DMS79 treated with DMSO at 0.1 percent for 48 hours (cell line): ENCODE measurements at regions not wholly inside any gene's neighbourhood (a gene's known extent, or its start where the extent isn't known, plus 50 kb on each side); places are given as distances from the start of the nearest gene placed in this dataset.
A peak's percentile ranks its signal among the peaks of the same experiment; 100 is the strongest.

Experiments used
- DNase-seq: peaks from one replicate; lab custom pipeline; 2025; lab: John Stamatoyannopoulos, UW

DNA sequence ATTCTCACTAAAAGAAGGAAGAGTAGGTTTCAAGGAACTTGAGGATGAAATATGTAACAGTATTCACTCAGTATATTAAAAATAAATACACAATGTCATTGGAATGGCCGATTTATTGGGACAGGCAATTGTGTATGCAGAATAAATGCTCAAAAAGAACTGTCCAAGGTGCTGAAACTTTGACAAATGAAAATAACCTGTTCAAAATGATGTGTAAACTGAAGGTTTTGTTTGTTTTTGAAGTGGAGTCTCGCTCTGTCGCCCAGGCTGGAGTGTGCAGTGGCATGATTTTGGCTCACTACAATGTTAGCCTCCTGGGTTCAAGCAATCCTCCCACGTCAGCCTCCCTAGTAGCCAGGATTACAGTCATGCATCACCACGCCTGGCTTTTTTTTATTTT is 318.7 kb upstream of the RBFOX1 start:
- no peak for DNase-seq

DNA sequence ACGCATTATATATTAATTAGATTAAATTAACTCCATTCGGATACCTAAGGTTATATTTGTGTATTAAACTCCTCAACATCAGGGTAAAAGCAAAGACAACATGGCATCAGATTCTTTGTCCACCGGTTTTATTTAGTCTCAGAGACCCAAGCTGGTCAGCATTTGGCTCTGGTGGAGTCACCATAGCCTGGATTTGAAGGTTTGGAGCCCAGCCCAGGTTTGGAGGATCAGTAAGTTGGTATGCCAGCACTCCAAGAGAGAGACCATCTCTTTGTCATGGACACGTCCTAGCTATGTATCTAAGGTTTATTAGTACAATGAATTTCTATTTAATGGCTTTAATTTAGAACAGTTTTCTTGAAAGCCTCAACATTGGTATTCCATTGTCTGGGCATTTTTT is 328.4 kb upstream of the RBFOX1 start:
- no peak for DNase-seq

DNA sequence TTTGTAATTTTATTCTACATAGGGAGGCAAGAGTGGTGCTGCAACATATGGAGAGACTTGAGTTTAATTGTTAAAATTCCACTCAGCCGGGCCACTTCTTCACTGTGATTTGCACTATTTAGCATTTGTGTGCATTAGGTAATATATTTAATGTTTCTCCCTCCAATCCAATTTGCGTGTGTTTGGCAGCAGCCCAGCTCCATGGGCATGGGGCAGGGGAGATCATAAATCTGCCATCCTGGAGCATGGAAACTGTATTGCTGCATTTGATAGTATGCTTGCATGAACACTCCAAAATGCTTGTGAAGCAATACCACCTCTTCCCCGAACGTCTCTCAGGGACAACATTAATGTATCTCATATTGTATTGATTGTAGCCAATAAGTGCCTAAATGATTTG is 339.1 kb upstream of the RBFOX1 start:
- DNase-seq, result peak; percentile 78

DNA sequence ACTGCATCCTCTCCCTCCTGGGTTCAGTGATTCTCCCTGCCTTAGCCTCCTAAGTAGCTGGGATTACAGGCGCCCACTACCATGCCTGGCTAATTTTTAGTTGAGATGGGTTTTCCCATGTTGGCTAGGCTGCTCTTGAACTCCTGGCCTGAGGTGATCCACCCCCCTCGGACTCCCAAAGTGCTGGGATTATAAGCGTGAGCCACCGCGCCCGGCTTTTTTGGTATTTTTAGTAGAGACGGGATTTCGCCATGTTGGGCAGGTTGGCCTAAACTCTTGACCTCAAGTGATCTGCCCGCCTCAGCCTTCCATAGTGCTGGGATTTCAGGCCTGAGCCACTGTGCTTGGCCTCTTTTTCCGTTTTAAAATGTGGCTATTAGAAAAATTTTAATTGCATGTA is 343.8 kb upstream of the RBFOX1 start:
- no peak for DNase-seq

DNA sequence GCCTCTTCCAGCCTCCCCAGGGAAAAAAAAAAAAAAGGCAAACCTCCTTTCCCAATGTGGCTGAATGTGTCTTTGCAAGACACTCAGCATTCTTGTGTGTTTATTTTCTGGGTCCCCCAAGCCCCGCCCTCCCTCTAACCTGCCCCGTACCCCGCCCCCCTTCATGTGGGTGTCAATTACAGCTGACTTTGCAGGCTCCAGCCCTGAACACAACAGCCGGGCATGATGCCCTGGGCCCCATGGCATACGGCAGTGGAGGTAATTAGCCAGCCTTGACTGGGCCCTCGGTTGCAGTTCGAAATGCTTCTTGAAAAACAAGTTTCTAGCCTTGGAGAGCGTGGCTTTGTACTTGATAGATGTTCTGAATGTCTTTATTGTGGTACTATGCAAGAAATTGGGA is 354.7 kb upstream of the RBFOX1 start:
- DNase-seq, result no peak

DNA sequence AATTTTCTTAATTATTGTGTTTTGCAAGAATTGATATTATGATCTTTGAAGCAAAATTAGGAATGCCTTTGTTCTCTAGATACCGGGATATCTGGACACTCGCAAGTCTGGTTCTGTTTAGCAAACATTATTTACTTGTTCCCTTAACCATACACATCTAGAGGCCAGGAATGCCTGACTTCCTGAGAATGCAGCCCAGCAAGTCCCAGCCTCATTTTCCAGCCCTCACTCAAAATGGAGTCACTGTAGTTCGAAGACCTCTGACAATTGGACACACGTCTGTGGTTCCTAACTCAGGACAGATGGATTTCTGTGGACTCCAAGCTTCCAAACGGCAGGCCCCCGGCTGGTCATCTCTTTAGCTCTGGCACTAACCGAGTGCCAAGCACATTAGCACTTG is 355.4 kb upstream of the RBFOX1 start:
- DNase-seq, result no peak

DNA sequence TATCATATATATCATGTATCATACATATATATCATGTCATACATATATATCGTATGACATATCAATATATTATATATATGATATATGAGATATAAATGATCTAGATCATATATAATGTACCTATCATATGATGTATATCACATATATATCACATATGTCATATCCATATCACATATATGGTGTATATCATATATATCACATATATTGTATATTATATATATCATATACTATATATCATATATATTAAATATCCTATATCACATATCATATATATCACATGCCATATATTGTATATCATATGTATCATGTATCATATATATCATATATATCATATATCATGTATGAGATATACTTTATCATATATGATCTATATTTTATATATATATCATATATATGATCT is 355.9 kb upstream of the RBFOX1 start:
- DNase-seq, result no peak

DNA sequence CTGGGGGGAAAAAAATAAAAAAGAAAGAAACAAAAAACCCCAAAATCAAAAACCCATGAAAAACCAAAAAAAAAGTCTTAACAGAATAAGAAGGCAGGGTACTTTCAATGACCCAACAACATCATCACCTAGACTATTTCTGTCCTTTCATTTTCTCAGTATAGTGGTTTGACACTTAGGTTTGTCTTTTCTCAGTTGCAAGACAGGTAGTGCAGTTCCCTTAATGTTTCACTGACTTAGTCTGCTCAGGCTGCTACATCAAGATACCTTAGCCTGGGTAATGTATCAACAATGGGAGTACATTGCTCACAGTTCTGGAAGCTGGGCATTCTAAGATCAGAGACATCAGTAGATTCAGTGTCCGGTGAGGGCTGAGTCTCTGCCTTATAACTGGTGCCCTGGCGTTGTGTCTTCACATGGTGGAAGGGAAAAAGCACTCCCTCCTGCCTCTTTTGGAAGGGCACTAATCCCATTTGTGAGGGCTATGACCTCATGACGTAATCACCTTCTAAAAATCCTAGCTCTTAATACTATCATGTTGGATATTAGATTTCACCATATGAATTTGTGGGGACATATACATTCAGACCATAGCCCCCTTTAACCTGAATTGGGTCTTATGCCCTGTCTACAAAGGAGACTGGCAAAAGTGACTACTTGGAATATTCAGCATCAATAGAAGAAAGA is 362.3 kb upstream of the RBFOX1 start:
- no peak for DNase-seq

DNA sequence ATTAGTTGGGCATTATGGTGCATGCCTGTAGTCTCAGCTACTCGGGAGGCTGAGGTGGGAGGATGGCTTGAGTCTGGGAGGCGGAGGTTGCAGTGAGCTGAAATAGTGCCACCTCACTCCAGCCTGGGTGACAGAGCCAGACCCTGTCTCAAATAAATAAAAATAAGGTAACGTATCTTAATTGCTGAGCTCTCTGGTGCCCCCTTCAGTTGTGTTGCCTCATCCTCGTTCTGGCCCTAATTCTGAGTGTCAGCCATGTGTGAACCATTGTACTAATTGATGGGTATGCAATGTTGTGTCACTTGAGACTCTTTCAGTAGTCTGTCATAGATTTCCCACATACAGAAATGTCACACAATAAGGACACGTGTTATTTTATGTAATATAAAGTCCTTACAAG is 363.1 kb upstream of the RBFOX1 start:
- DNase-seq, result no peak

DNA sequence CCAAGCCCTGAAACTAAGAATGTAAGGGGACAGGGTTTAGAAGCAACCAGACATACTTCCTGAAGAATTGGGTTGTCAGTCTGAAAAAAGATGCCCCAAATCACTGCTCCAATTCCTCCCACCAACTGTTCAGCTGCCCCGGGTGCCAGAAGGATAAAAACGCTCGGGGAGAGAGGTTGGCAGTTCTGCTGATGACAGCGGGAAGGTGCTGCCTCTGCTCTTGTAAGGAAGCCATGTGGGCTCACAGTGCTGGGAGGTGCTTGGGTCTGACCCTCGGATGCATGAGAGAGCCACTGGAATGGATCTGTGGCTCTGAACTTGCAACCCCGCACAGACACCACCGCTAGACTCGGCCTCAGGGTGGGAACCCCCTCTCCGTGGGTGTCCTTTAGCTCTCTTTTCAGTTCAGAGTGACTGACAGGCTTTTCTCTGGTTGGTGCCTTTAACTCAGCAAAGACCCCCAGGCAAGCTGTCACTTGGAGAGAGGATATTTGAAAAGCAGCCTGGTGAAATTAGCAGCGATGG is 364.8 kb upstream of the RBFOX1 start:
- peak; percentile 5 for DNase-seq

DNA sequence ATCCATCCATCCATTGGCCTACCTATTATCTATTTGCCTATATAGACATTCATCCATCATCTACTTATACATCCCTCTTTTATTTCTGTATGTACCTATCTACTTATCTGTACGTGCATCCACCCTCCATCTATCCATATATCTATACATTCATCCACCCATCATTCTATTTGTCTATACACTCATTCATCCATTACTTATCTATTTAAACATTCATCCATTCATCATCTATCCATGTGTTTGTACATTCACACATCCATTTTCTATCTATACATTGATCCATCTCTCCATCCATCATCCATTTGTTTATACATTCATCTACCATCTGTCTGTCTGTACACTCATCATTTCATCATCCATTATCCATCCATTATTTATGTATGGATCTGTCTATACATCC is 365.7 kb upstream of the RBFOX1 start:
- DNase-seq, result no peak

DNA sequence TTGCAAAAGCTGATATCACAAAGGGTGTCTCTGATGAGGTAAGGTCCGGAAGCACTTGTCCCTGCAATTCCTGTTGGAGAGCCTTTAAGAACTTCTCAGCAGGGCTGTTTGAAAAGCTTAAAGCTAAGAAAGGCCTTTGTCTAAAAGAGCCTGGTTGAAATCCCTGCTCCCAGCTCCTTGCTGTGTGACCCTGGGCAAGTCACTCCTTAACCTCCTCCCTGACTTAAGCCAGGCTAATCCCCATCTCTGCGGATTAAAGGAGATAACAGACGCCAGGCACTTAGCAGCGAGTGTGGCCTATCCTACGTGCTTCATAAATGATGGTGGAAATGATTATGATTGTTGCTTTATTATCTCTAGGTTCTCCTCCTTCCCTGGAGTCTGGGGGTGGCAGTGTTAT is 368.0 kb upstream of the RBFOX1 start:
- DNase-seq, result no peak

DNA sequence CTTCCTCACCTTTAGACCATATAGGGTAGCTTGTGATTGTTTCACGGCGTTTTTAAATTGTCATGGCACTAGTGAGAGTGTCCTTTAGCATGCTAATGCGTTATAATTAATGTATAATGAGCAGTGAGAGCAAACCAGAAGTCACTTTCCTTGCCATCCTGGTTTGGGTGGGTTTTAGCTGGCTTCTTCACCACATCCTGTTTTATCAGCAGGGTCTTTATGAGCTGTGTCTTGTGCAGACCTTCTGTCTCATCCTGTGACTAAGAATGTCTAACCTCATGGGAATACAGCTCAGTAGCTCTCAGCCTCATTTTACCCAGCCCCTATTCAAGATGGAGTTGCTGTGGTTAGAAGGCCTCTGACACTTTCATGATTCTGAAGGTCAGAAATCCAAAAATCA is 370.9 kb upstream of the RBFOX1 start:
- DNase-seq, result no peak

DNA sequence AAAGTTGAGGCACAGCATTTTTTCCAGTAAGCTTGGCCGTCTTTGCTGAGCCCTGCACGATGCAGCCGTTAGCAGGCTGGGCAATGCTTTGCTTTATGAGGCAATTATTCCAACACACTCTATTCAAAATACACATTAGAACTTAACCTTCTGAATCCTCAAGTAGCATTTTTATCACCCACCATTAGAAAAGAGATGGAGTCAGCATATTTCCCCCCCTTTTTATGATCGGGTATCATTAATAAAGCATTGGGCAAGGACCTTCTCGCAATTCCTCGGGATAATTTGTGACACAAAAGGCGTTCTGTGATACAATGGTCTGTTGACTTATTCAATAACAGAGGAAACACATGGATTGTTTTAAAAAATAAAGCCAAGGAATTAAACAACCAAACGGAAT is 374.5 kb upstream of the RBFOX1 start:
- DNase-seq, result no peak

DNA sequence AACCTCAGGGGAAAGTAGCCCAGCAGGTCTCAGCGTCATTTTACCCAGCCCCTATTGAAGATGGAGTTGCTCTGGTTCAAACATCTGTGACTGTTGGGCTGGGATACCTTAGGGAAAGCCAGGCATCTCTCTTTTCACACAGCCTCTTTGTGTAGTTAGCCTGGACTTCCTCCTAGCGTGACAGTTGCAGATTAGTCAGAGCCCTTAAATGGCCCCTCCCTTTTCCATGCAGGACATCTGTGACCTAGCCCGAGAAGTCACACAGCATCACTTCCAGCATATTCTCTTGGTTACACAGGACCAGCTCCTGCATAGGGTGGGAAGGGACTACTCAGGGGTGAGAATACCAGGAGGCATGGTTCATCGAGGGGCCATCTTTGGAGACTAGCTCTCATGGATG is 375.0 kb upstream of the RBFOX1 start:
- no peak for DNase-seq

DNA sequence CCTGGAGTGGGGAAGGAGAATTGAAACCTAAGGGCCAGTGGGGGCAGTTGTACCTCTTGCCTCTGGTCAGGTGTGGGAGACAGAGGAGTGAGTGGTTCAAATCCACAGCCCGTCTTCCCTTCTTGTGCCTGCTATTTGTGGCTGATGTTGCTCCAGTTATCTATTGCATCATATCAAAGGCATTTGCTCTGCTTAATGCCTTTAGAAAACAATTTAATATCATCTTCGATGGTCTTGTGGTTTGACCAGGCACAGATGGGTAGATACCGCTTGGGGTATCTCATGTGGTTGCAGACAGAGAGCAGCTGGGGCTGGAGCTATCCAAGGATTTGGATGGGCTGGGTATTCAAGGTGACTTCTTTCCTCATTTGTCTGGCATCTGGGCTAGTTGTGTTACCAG is 376.1 kb upstream of the RBFOX1 start:
- DNase-seq, result no peak

DNA sequence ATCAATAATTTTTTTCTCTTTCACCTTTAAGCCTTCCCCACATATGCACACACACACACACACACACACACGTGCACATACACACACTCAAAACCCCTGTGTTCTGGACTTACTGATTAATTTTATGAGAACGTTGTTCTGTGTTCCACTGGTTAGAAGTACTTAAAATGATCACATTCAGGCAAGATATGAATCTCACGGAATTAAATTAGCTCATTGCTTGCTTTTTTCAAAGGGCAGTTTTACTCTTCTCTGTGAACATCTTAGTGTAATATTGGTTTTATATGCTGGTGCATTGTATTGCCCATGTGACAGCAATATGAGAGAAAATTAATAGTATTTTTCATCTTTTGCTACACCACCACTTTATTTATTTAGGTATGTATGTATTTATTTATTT is 377.3 kb upstream of the RBFOX1 start:
- no peak for DNase-seq

DNA sequence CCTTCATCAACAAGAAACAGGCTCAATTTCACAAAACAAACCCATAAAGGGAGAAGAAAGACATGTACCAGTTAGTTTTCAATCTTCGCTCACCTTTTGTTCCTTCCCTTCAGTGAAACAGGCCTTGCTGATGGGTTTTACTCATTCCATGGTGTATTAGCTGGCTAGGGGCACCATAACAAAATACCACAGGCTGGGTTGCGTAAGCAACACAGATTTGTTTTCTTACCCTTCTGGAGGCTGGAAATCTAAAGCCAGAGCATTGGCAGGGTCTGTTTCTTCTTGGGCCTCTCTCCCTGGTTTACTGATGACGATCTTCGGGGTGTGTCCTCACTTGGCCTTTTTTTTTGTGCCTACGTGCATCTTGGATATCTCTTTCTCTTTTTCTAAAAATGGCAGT is 383.4 kb upstream of the RBFOX1 start:
- no peak for DNase-seq

DNA sequence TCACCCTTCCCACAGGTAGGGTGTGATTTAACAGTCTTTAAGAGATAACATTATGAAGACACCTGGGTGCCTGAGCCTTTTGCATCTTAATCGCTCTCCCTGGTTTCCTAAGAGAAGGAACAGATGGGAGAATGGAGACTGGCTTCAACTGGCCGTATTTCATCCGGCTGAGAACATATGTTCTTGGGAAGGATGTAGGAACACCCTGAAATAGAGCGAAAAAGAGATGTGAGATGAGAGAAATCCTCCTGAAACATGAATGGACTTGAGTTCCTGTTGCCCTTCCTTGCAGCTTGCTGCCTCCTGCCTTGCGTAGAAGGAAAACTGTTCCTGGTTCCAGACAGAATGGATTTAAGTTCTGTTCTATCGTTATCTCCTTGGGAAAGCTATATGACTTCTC is 385.4 kb upstream of the RBFOX1 start:
- no peak for DNase-seq

DNA sequence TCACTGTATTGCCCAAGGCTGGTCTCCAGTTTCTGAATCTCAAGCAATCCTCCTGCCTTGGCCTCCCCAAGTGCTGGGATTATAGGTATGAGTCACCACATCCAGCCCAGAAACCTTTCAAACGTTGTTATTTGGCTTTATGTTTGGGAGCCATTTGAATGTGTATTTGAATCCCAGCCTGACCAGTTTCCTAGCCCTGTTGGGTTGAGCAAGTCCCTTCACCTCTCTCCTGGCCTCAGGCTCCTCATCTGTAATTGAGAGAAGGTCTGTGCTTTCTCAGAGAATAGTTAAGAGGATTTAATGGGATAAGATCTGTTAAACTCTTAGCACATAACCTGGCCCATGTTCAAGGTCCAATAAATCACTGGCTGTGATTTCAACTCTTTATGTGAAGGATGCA is 385.8 kb upstream of the RBFOX1 start:
- no peak for DNase-seq

DNA sequence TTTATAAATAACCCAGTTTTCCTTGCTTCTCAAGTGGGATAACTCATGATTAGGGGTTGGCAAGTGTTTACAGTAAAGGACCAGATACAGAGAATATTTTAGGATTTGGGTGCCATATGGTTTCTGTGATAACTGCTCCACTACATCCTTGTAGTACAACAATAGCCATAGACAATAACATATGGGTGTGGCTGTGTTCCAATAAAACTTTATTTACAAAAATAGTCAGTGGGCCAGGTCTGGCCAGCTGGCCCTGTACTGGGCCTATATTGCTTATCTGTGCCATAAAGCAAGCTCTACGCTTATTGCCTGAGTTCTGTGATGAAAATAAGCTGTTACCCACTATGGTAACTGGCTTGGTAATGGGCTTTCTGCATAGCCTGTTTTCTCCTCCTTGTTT is 386.5 kb upstream of the RBFOX1 start:
- no peak for DNase-seq

DNA sequence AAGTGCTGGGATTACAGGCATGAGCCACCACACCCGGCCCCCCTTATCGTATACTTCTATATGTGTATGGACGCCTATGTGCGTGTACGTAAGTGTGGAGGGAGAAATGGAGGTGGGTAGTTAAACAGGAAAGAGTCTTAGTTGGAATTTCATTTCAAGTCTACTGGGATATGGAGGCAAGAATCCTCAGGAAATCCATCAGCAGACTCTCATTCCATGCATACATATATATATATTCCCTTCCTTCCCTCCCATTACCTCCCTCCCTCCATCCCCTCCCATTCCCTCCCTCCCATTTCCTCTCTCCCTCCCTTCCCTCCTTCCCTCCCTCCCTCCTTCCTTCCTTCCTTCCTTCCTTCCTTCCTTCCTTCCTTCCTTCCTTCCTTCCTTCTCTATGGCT is 391.7 kb upstream of the RBFOX1 start:
- no peak for DNase-seq

DNA sequence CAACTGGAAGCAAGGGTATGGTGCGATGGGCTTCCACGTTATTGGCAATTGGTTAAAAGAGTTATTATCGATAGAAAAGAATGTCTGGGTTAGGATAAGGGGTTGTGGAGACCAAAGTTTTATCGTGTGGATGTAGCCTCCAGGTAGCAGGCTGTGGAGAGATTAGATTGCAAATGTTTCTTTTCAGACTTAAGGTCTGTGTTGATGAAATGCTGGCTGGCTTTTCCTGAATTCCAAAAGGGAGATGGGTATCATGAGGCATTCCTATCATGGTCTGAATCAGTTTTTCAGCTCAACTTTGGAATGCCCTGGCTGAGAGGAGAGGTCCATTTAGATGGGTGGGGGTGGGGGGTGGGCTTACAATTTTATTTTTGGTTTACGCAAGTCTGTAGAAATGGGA is 395.0 kb upstream of the RBFOX1 start:
- no peak for DNase-seq

DNA sequence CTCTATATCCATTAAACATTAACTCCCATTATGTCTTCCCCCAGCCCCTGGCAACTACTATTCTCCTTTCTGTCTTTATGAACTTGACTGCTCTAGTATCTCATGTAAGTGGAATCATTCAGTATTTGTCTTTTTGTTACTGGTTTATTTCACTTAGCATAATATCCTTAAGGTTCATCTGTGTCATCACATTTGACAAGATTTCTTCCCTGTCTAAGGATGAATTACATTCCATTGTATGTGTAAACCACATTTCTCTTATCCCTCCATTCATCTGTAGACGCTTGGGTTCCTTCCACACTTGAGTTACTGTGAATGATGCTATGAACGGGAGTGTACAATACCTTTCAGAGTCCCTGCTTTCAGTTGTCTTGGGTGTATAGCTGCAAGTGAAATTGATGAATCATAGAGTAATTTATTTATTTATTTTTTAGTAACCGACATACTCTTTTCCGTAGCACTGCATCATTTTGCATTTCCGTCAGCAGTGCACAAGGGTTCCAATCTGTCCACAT is 399.7 kb upstream of the RBFOX1 start:
- DNase-seq, result no peak
